Vagina (tissue), 2 donors: ENCODE measurements at regions not wholly inside any gene's neighbourhood (a gene's known extent, or its start where the extent isn't known, plus 50 kb on each side); places are given as distances from the start of the nearest gene placed in this dataset.

Experiments
- DNase-seq, 2 donors: peaks; one replicate each; pipeline ENCODE4 v3.0.0-alpha.2; 2017; ENCODE audit errors: extremely low spot score in 2 of 2
- H3K27ac ChIP-seq: fragments of 200-600 bp; sonication (generic); one replicate; pipeline ENCODE4 v1.5.1; 2019
- H3K27me3 ChIP-seq: fragments of 200-600 bp; sonication (generic); one replicate; pipeline ENCODE4 v1.5.1; 2019
- H3K36me3 ChIP-seq, 2 donors: fragments of 200-600 bp; sonication (generic); one replicate each; pipeline ENCODE4 v1.5.1; 2017 to 2019
- H3K4me1 ChIP-seq: fragments of 200-600 bp; sonication (generic); one replicate; pipeline ENCODE4 v1.5.1; 2019
- H3K4me3 ChIP-seq, 2 donors: fragments of 200-600 bp; sonication (generic); 1 replicate in 1 of 2; 2 replicates in 1 of 2; pipeline ENCODE4 v1.5.1; 2016 to 2019
- H3K9me3 ChIP-seq: fragments of 200-600 bp; sonication (generic); one replicate; pipeline ENCODE4 v1.5.1; 2019
- CTCF ChIP-seq, 3 experiments: fragments of 450-650 bp in 2 of 3; fragments of 200-600 bp in 1 of 3; sonication (generic) in 1 of 3; IDR thresholded peaks; one replicate each; pipeline ENCODE4 v1.5.1; 2017 to 2019; ENCODE audit warnings: antibody characterized with exemption in 3 of 3, mild to moderate bottlenecking in 2 of 3, moderate library complexity in 2 of 3
- POLR2A ChIP-seq, 2 donors: fragments of 450-650 bp; IDR thresholded peaks; one replicate each; pipeline ENCODE4 v1.6.1; 2017; ENCODE audit warnings: antibody characterized with exemption in 2 of 2, mild to moderate bottlenecking in 2 of 2, moderate library complexity in 2 of 2
- POLR2AphosphoS5 ChIP-seq, 2 donors: sonication (generic); formaldehyde crosslinking; IDR thresholded peaks; one replicate each; pipeline ENCODE4 v1.9.0; 2017; ENCODE audit warnings: antibody characterized with exemption in 2 of 2, mild to moderate bottlenecking in 2 of 2, low read depth in 1 of 2; ENCODE audit not compliant: insufficient read depth in 1 of 2
- intact Hi-C: fragments of 100-400 bp; cut with DNase I; formaldehyde crosslinking; loops from one replicate; pipeline ENCODE4 v1.15.1; 2023

GRCh38 chr4:123580981-123581664 lies 184.5 kb downstream of the SPRY1 start:
- no peaks in the 10 kb centered on the region for H3K36me3 ChIP-seq
- peaks cover 2% of the 10 kb centered on the region for H3K9me3 ChIP-seq
- H3K27ac ChIP-seq, result no peak overlapping the region
- H3K4me3 ChIP-seq, result no peak overlapping the region
- intact Hi-C loops, result no loop called here
- DNase-seq, result no peak
- H3K4me1 ChIP-seq, result peaks cover 14% of the 10 kb centered on the region
- no peaks in the 10 kb centered on the region for H3K27me3 ChIP-seq
- no peak for TF ChIP-seq POLR2AphosphoS5 (IDR thresholded peaks at IDR 0.05; ENCODE audit: insufficient read depth in 1 of 2, low read depth in 1 of 2)
- TF ChIP-seq CTCF (IDR thresholded peaks at IDR 0.05), result no peak
- no peak for TF ChIP-seq POLR2A (IDR thresholded peaks at IDR 0.05)

- intact Hi-C loops, result no loop called here
- Histone ChIP-seq H3K36me3 (no peaks in the 10 kb centered on the region), H3K4me3 (no peak overlapping the region), H3K27ac (no peak overlapping the region), H3K27me3 (no peaks in the 10 kb centered on the region), H3K4me1 (peaks cover 14% of the 10 kb centered on the region), H3K9me3 (peaks cover 2% of the 10 kb centered on the region)
- DNase-seq, result no peak
- TF ChIP-seq CTCF (IDR thresholded peaks at IDR 0.05) (no peak), POLR2A (IDR thresholded peaks at IDR 0.05) (no peak), POLR2AphosphoS5 (IDR thresholded peaks at IDR 0.05; ENCODE audit: insufficient read depth in 1 of 2, low read depth in 1 of 2) (no peak)
Measured at GRCh38 chr4:123581802-123582201, 185.2 kb downstream of the SPRY1 start.

- intact Hi-C loops, result no loop called here
- Histone ChIP-seq H3K36me3 (no peaks in the 10 kb centered on the region), H3K9me3 (peaks cover 2% of the 10 kb centered on the region), H3K4me3 (no peak overlapping the region), H3K4me1 (peaks cover 16% of the 10 kb centered on the region), H3K27ac (no peak overlapping the region), H3K27me3 (no peaks in the 10 kb centered on the region)
- TF ChIP-seq POLR2AphosphoS5 (IDR thresholded peaks at IDR 0.05; ENCODE audit: insufficient read depth in 1 of 2, low read depth in 1 of 2) (no peak), POLR2A (IDR thresholded peaks at IDR 0.05) (no peak), CTCF (IDR thresholded peaks at IDR 0.05) (no peak)
- no peak for DNase-seq
Measured at GRCh38 chr4:123583043-123583442, 186.4 kb downstream of the SPRY1 start.

GRCh38 chr4:123585111-123585510 lies 188.5 kb downstream of the SPRY1 start:
- DNase-seq, result no peak
- intact Hi-C loops, result no loop called here
- Histone ChIP-seq H3K36me3 (no peaks in the 10 kb centered on the region), H3K27me3 (no peaks in the 10 kb centered on the region), H3K4me3 (no peak overlapping the region), H3K4me1 (peaks cover 22% of the 10 kb centered on the region), H3K9me3 (peaks cover 2% of the 10 kb centered on the region), H3K27ac (no peak overlapping the region)
- no peak for TF ChIP-seq POLR2AphosphoS5 (IDR thresholded peaks at IDR 0.05; ENCODE audit: insufficient read depth in 1 of 2, low read depth in 1 of 2)
- TF ChIP-seq CTCF (IDR thresholded peaks at IDR 0.05), result no peak
- no peak for TF ChIP-seq POLR2A (IDR thresholded peaks at IDR 0.05)

- no peak for DNase-seq
- Histone ChIP-seq H3K36me3 (no peaks in the 10 kb centered on the region), H3K4me3 (no peak overlapping the region), H3K9me3 (no peaks in the 10 kb centered on the region), H3K27ac (peak overlapping the region; percentile 61), H3K4me1 (peaks cover 22% of the 10 kb centered on the region), H3K27me3 (no peaks in the 10 kb centered on the region)
- intact Hi-C loops, result no loop called here
- no peak for TF ChIP-seq POLR2A (IDR thresholded peaks at IDR 0.05)
- TF ChIP-seq POLR2AphosphoS5 (IDR thresholded peaks at IDR 0.05; ENCODE audit: insufficient read depth in 1 of 2, low read depth in 1 of 2), result peak; percentile 18 to 23
- TF ChIP-seq CTCF (IDR thresholded peaks at IDR 0.05), result no peak
Measured at GRCh38 chr4:123587983-123588494, 191.4 kb downstream of the SPRY1 start.
